H1 (cell line): ENCODE measurements at regions not wholly inside any gene's neighbourhood (a gene's known extent, or its start where the extent isn't known, plus 50 kb on each side); places are given as distances from the start of the nearest gene placed in this dataset.

Experiments used
- CTCF ChIA-PET: fragments of 300-600 bp; sonication (Branson Sonifier 250); formaldehyde crosslinking; loops from one replicate; lab custom pipeline; 2021; ENCODE audit not compliant: partially characterized antibody; lab: Charles Lee
- POLR2A ChIA-PET: fragments of 300-600 bp; sonication (Branson Sonifier 250); formaldehyde crosslinking; loops from one replicate; lab custom pipeline; 2021; ENCODE audit warnings: inconsistent platforms; ENCODE audit not compliant: partially characterized antibody; lab: Charles Lee
- DNase-seq, 2 experiments: peaks; one replicate each; pipeline versions ENCODE4 v3.0.0 to v3.0.0-alpha.2; 2010 to 2022; ENCODE audit warnings: low spot score in 2 of 2, low read depth in 1 of 2, mixed read lengths in 1 of 2
- FAIRE-seq: peaks from 2 replicates; lab custom pipeline; 2011; peaks lifted over from hg19 to GRCh38; lab: Jason Lieb, UNC
- H2AFZ ChIP-seq: 2 replicates; pipeline ENCODE4 v1.8.1; 2012; ENCODE audit warnings: low read length, inconsistent platforms
- H2AK5ac ChIP-seq: 2 replicates; pipeline ENCODE4 v1.6.1; 2013; ENCODE audit warnings: low read depth, low read length
- H2BK120ac ChIP-seq: replicated peaks from 2 replicates; pipeline ENCODE3; 2013; ENCODE audit warnings: low read depth, low read length, inconsistent platforms
- H2BK12ac ChIP-seq: 2 replicates; pipeline ENCODE4 v1.6.1; 2013; ENCODE audit warnings: low read depth, low read length
- H2BK15ac ChIP-seq: 2 replicates; pipeline ENCODE4 v1.6.1; 2013; ENCODE audit warnings: low read length
- H2BK20ac ChIP-seq: 2 replicates; pipeline ENCODE4 v1.6.1; 2013; ENCODE audit warnings: low read length
- H2BK5ac ChIP-seq: 2 replicates; pipeline ENCODE4 v1.6.1; 2013; ENCODE audit warnings: low read depth, low read length
- H3K14ac ChIP-seq: 2 replicates; pipeline ENCODE4 v1.6.1; 2013; ENCODE audit warnings: inconsistent platforms; ENCODE audit not compliant: insufficient read length
- H3K18ac ChIP-seq: 2 replicates; pipeline ENCODE4 v1.6.1; 2013; ENCODE audit warnings: low read length; ENCODE audit errors: extremely low read depth
- H3K23ac ChIP-seq: 2 replicates; pipeline ENCODE4 v1.6.1; 2013; ENCODE audit warnings: inconsistent platforms; ENCODE audit not compliant: insufficient read length
- H3K23me2 ChIP-seq: 2 replicates; pipeline ENCODE4 v1.6.1; 2013; ENCODE audit warnings: low read depth, low read length
- H3K27ac ChIP-seq: 2 replicates; pipeline ENCODE4 v1.6.1; 2011; ENCODE audit warnings: low read depth, low read length, inconsistent platforms
- H3K27me3 ChIP-seq, 4 experiments: replicated peaks in 1 of 4; 1 replicate in 1 of 4; 2 replicates in 3 of 4; pipeline versions ENCODE4 v1.6.1 to v1.8.1; 2011 to 2013; ENCODE audit warnings: low read length in 3 of 4, mild to moderate bottlenecking in 3 of 4, inconsistent platforms in 2 of 4, mixed read lengths in 2 of 4, moderate library complexity in 1 of 4; ENCODE audit not compliant: control insufficient read depth in 3 of 4, insufficient read depth in 3 of 4; ENCODE audit errors: extremely low read depth in 1 of 4
- H3K36me3 ChIP-seq, 4 experiments: 2 replicates each; pipeline versions ENCODE4 v1.6.1 to v1.8.1; 2011 to 2013; ENCODE audit warnings: mild to moderate bottlenecking in 4 of 4, low read length in 3 of 4, moderate library complexity in 2 of 4, control low read depth in 1 of 4, inconsistent platforms in 1 of 4; ENCODE audit not compliant: insufficient read depth in 4 of 4, control insufficient read depth in 2 of 4
- H3K4ac ChIP-seq: replicated peaks from 2 replicates; pipeline ENCODE3; 2013; ENCODE audit warnings: low read length, low read depth, mixed read lengths, inconsistent platforms; ENCODE audit not compliant: insufficient read length
- H3K4me1 ChIP-seq, 4 experiments: replicated peaks in 1 of 4; 1 replicate in 1 of 4; 2 replicates in 3 of 4; pipeline versions ENCODE4 v1.6.1 to v1.8.1; 2011 to 2013; ENCODE audit warnings: low read length in 3 of 4, inconsistent platforms in 2 of 4, mixed read lengths in 1 of 4; ENCODE audit not compliant: insufficient read depth in 4 of 4, control insufficient read depth in 3 of 4
- H3K4me2 ChIP-seq, 2 experiments: 2 replicates each; pipeline versions ENCODE4 v1.6.1 to v1.8.1; 2011 to 2013; ENCODE audit warnings: low read depth in 2 of 2, low read length in 2 of 2, control low read depth in 1 of 2, inconsistent platforms in 1 of 2, mild to moderate bottlenecking in 1 of 2; ENCODE audit not compliant: insufficient read depth in 1 of 2
- H3K4me3 ChIP-seq, 4 experiments: fragments of 200-600, 300-600 bp in 1 of 4; sonication (generic), shearing (Covaris generic), sonication (Bioruptor Twin) in 1 of 4; 2 replicates each; pipeline versions ENCODE4 v1.5.1 to v1.8.1; 2011 to 2016; ENCODE audit warnings: low read length in 4 of 4, low read depth in 3 of 4, control low read depth in 2 of 4, inconsistent platforms in 2 of 4, mild to moderate bottlenecking in 2 of 4, mixed read lengths in 1 of 4, moderate library complexity in 1 of 4; ENCODE audit not compliant: insufficient read depth in 2 of 4; ENCODE audit errors: extremely low read depth in 1 of 4
- H3K56ac ChIP-seq: replicated peaks from 2 replicates; pipeline ENCODE3; 2013; ENCODE audit warnings: low read depth, mild to moderate bottlenecking, mixed read lengths, low read length, inconsistent platforms; ENCODE audit not compliant: insufficient read length
- H3K79me1 ChIP-seq: 2 replicates; pipeline ENCODE4 v1.6.1; 2013; ENCODE audit warnings: low read depth, low read length, control low read depth
- H3K79me2 ChIP-seq, 2 experiments: 2 replicates each; pipeline versions ENCODE4 v1.6.1 to v1.8.1; 2012 to 2013; ENCODE audit warnings: low read length in 2 of 2, mild to moderate bottlenecking in 2 of 2, inconsistent platforms in 1 of 2; ENCODE audit not compliant: insufficient read depth in 2 of 2, control insufficient read depth in 1 of 2
- H3K9ac ChIP-seq, 4 experiments: replicated peaks in 1 of 4; 1 replicate in 1 of 4; 2 replicates in 3 of 4; pipeline versions ENCODE4 v1.6.1 to v1.8.1; 2011 to 2013; ENCODE audit warnings: low read depth in 3 of 4, low read length in 3 of 4, control low read depth in 2 of 4, mild to moderate bottlenecking in 2 of 4, moderate library complexity in 2 of 4, inconsistent platforms in 1 of 4; ENCODE audit errors: extremely low read depth in 1 of 4
- H3K9me3 ChIP-seq, 2 experiments: 2 replicates each; pipeline versions ENCODE4 v1.6.1 to v1.8.1; 2012 to 2013; ENCODE audit warnings: mild to moderate bottlenecking in 2 of 2, moderate library complexity in 2 of 2, control low read depth in 1 of 2, inconsistent platforms in 1 of 2, low read depth in 1 of 2, low read length in 1 of 2, mixed read lengths in 1 of 2; ENCODE audit not compliant: insufficient read depth in 2 of 2
- H4K20me1 ChIP-seq, 2 experiments: replicated peaks in 1 of 2; 2 replicates each; pipeline versions ENCODE3 to v1.8.1; 2011 to 2013; ENCODE audit warnings: inconsistent platforms in 2 of 2, low read length in 2 of 2, mild to moderate bottlenecking in 1 of 2; ENCODE audit not compliant: insufficient read depth in 2 of 2, control insufficient read depth in 1 of 2
- H4K5ac ChIP-seq: 2 replicates; pipeline ENCODE4 v1.6.1; 2013; ENCODE audit warnings: low read length, low read depth, mixed read lengths, inconsistent platforms; ENCODE audit not compliant: insufficient read length
- H4K8ac ChIP-seq: 2 replicates; pipeline ENCODE4 v1.8.0; 2013; ENCODE audit warnings: mild to moderate bottlenecking, moderate library complexity, low read length, inconsistent platforms; ENCODE audit not compliant: insufficient read depth; ENCODE audit errors: extremely low read depth
- H4K91ac ChIP-seq: replicated peaks from 2 replicates; pipeline ENCODE3; 2013; ENCODE audit warnings: low read length, mixed read lengths, inconsistent platforms; ENCODE audit not compliant: insufficient read length
- BRCA1 ChIP-seq: IDR thresholded peaks from 2 replicates; pipeline ENCODE4 v1.6.1; 2012; ENCODE audit warnings: low read depth, low read length, improper control_type of control experiment
- CHD2 ChIP-seq: IDR thresholded peaks from 2 replicates; pipeline ENCODE4 v1.6.1; 2012; ENCODE audit warnings: low read length, improper control_type of control experiment
- EZH2 ChIP-seq: fragments of 200-600 bp; sonication (generic); IDR thresholded peaks from 2 replicates; pipeline ENCODE4 v1.7.1; 2012; ENCODE audit warnings: low read depth, mild to moderate bottlenecking, moderate library complexity, low read length, inconsistent platforms; ENCODE audit not compliant: severe bottlenecking
- HDAC2 ChIP-seq, 2 experiments: fragments of 300-600 bp in 1 of 2; sonication (generic) in 1 of 2; IDR thresholded peaks; 2 replicates each; pipeline ENCODE4 v1.6.1; 2011 to 2012; ENCODE audit warnings: low read depth in 2 of 2, low read length in 2 of 2, mild to moderate bottlenecking in 2 of 2, moderate library complexity in 2 of 2, borderline replicate concordance in 1 of 2, inconsistent platforms in 1 of 2
- POLR2AphosphoS5 ChIP-seq: IDR thresholded peaks from 2 replicates; pipeline ENCODE4 v1.6.1; 2011; ENCODE audit warnings: low read depth, low read length
- RNF2 ChIP-seq: fragments of 200-900, 300-1000 bp; sonication (generic); IDR thresholded peaks from 2 replicates; pipeline ENCODE4 v1.7.1; 2016; ENCODE audit warnings: borderline replicate concordance, low read depth, mild to moderate bottlenecking, antibody characterized with exemption, low read length; ENCODE audit not compliant: poor library complexity, severe bottlenecking; ENCODE audit errors: missing control alignments
- TF ChIP-seq, protein P1 (sequence below): IDR thresholded peaks from 2 replicates; pipeline ENCODE4 v1.6.1; 2011; ENCODE audit warnings: low read depth, mild to moderate bottlenecking, low read length; ENCODE audit not compliant: insufficient read depth

DNA sequence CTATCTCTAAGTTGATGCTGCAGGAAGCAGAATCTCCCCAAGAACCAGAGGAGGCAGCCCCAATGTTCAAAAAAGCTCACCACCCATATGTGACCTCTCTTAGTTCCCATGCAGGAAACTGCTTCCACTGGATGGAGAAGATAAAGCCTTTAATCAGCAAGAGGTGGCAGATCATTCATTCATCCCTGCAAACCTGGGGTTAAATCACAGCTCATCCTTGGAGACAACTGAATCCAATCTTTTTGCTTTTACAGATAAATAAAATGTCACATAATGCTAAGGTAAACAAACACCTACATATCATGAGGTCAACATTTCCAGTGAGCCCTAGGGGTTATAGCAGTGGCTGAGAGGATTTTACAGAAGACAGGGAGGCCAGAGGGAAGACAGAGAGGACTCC is 112.7 kb upstream of the CD93 start:
- Histone ChIP-seq H3K23me2 (no peaks in the 10 kb centered on the region), H3K9ac (no peak overlapping the region), H3K18ac (no peak overlapping the region), H3K79me2 (no peaks in the 10 kb centered on the region), H3K14ac (no peak overlapping the region), H3K56ac (no peak overlapping the region), H3K27me3 (no peaks in the 10 kb centered on the region), H2BK120ac (no peak overlapping the region), H3K36me3 (no peaks in the 10 kb centered on the region), H2AK5ac (no peak overlapping the region), H3K4me3 (no peak overlapping the region), H4K5ac (no peak overlapping the region), H3K27ac (no peak overlapping the region), H3K9me3 (no peaks in the 10 kb centered on the region), H3K4ac (no peak overlapping the region), H3K23ac (no peak overlapping the region), H3K4me1 (no peaks in the 10 kb centered on the region), H4K20me1 (no peaks in the 10 kb centered on the region), H4K91ac (no peak overlapping the region), H3K79me1 (no peaks in the 10 kb centered on the region), H2BK5ac (no peak overlapping the region), H2BK20ac (no peak overlapping the region), H3K4me2 (no peak overlapping the region), H2BK15ac (no peak overlapping the region), H2BK12ac (no peak overlapping the region), H4K8ac (no peak overlapping the region), H2AFZ (no peak overlapping the region)
- ChIA-PET POLR2A (no interaction called here), CTCF (interaction anchor here (0.9 to 3.5 kb wide), 6 partner anchors 120 to 508 kb away, joined by 3 to 17 read pairs (median 4); no protein-coding TSS in a partner anchor)
- TF ChIP-seq HDAC2 (IDR thresholded peaks at IDR 0.05; ENCODE audit: borderline replicate concordance in 1 of 2, low read depth in 2 of 2, low read length in 2 of 2) (no peak), BRCA1 (no peak), CHD2 (no peak), RNF2 (no peak), POLR2AphosphoS5 (no peak), EZH2 (no peak)
- TF ChIP-seq, protein P1, sequence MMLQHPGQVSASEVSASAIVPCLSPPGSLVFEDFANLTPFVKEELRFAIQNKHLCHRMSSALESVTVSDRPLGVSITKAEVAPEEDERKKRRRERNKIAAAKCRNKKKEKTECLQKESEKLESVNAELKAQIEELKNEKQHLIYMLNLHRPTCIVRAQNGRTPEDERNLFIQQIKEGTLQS = no peak
- no peak for DNase-seq
- no peak for FAIRE-seq
